ENCODE measurements at regions not wholly inside any gene's neighbourhood (a gene's known extent, or its start where the extent isn't known, plus 50 kb on each side); places are given as distances from the start of the nearest gene placed in this dataset.

DNA sequence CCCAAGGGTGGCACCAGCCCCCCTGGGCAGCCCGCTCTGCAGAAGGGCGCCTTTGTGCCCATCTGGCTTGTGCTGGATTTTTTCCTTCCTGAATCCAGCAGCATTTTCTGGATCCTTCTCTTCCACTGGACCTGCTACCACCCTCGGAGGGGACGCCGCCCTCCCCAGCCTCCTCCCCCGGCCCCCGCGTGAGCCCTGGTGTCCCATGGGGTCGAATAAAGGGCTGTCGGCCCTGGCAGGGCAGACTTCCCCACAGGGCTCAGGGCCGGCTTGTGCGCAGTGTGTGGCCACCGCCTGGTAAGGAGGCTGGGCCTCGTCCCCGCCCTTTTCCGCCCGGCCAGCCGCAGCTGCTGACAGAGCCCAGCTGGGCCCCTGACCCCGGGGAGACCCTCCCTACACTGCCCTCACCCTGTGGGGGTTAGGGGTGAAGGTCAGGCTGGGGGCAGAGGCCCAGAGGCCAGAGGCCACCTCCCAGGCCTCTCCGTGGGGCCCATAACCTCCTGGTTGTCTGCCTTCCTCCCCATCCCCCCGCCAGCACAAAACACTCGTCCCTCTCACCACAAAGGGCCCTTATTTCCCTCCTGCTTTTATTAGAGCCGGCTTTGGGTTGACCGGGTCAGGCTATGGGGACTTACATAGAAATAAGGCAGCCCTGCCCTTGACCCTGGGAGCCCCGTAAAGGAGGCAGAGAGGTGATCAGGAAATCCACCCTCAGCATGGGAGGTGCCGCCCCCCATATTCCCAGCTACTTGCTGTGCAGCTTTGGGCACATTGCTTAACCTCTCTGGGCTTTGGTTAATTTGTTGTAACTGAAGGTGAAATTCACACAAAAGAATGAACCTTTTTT is 179.3 kb upstream of the CIBAR2 start:
- no peak for DNase-seq (ENCODE audit: low read depth)

DNA sequence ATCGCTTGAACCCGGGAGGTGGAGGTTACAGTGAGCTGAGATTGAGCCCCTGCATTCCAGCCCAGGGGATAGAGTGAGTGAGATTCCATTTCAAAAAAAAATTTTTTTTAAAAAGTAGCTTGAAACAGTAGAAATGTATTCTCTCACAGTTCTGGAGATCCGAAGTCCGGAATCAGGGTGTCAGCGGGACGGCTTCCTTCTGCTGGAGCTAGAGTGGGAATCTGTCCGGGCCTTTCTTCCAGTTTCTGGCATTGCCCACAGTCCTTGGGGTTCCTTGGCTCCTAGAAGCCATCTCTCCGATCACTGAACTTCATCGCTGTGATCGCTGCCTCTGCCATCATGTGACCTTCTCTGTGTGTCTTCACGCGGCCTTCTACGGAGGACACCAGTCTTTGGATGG is 181.2 kb upstream of the CIBAR2 start:
- DNase-seq (ENCODE audit: low read depth), result no peak

DNA sequence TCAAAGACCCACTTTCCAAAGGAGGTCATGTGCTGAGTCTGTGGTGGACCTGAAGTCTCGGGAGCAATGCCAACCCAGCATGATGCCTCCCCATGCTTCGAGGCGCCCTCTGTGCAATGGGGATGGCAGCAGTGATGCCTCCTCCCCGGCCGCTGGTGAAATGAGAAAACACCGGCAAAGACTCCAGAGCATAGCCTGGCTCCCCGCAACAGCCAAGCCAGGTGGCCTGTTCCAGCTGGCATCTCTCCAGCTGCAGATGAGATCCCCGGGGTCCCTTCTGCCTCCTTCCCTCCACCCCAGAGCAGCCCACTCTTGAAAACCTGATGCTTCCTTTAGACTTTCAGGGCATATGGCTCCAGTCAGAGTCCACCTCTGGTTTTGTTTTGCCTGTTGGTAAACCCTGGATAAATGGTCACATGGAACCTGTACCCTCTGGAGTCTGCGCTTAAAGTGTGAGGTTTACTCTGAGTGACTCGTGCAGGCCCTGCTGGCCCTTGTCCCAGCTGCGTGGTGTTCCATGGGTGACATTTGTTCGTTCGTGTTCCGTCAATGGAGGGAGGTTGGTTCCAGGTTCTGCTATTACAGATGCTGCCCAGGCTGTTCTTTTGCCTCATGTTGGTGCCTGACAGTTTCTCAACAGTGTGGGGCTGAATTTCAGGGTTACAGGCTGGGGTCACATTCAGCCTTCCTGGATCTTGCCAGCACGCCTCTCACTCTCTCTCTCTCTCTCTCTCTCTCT is 181.8 kb upstream of the CIBAR2 start:
- no peak for DNase-seq (ENCODE audit: low read depth)

DNA sequence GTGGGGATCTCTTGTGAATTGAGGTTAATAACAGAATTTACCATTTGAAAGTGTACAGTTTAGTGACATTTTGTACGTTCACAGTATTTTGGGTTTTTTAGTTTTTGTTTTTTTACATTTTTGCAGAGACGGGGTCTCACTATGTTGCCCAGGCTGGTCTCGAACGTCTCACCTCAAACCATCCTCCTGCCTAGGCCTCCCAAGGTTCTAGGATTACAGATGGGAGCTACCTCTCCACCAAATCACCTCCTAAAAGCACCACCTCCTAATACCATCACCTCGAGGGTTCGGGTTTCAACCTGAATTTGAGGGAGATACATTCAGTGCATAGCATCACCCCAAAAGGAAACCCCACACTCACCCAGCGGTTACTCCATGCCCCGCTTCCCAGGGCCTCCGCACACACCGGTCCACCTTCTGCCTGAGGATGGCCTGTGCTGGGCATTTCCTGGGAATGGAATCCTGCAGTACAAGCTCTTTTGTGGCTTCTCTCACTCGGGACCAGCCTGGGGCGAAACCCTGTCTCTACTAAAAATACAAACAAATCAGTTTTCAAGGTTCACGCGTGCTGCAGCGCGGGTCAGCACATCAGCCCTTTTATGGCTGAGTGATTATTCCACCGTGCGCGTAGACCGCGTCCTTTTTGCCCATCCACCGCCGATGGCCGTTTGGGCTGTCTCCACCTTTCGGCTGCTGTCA is 182.7 kb upstream of the CIBAR2 start:
- DNase-seq (ENCODE audit: low read depth), result no peak

DNA sequence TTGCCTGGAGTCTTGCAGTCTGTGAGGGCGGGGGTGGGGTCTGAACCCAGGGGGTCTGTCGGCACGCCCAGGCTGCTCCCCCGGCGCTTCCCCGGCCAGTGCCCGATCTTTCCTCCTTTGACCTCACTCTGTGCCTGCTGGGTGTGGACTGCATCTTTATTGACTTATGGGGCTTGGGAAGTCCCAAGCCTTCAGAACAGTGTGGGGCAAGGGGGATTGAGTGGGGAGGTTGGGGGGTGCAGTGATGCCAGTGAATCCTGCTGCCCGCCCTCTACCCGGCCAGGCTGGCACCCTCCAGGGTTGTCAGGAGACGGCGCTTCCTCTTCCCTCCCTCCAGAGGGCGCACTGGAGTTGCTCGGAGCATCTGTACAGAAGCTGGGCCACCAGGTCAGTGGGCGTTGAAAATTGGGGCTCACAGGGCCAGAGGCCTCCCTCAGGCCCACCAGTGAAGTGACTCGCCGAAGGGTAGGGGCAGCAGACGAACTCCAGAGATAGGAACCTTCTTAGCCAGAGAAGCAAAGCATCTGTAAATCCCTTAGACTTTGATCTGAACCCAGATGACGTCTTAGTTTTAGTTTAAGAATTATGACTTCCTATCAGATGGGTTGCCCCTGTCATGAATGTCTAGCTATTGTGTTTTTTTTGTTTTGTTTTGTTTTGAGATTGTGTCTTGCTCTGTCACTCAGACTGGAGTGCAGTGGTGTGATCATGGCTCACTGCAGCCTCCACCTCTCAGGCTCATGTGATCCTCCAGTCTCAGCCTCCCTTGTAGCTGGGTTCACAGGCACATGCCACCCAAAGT is 184.8 kb upstream of the CIBAR2 start:
- no peak for DNase-seq (ENCODE audit: low read depth)

DNA sequence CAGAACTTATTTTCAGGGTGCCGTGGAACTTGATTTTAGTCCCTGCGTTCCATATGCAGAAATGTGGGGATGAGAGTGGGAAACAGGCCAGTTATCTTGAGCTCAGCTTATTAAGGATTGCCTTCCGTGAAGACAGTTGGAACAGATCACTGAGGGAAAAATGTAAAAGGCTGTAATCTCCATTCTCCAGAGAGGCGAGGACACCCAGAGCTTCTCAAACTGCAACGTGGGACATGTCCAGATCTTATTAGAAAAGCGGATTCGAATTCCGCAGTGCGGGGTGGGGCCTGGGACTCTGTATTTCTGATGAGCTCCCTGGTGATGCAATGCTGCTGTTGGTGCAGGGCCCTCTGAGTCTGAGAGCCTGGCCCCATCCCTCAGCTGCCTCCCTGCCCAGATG is 185.6 kb upstream of the CIBAR2 start:
- DNase-seq (ENCODE audit: low read depth), result no peak

DNA sequence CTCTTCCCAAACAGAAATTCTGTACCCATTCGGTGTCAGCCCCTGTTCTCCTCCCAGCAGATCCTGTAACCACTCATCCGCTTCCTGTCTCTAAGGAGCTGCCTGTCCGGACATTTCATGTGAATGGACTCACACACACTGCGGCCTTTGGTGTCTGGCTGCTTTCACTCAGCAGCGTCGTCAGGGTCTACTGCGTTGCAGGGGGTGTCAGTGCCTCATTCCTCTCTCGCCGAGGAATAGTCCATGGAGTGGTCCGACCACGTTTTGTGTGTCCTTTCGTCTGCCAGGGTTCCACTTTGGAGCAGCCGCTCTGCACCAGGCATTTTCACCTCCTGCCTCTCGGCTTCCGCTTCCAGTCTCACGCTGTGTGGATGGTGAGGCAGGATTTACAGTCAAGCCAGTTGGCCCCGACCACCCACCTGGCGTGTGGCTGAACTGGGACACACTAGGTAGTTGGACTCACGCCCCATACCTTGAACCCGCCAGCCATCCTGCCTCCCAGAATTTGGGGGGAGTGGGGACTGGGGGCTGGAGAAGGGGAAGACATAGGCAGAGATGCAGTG is 188.2 kb upstream of the CIBAR2 start:
- no peak for DNase-seq (ENCODE audit: low read depth)

DNA sequence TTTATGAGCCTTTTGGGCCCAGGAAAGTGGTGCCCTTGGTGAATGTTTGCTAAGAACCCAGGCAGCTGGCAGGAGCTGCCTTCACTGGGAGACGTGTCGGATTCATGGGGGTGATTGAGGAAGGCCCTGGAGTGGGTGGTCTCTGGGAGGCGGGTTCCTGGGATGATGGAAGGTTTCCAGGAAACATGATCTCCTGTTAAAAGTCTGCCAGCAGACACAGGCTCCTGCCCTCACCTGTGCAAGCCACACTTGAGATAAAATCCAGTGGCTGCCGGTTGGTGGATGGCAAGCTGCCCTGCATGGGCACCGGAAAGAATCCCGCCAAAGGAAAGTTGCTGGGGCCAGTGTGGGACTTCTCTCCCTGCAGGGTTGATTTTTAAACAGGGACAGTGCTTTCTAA is 189.0 kb upstream of the CIBAR2 start:
- DNase-seq (ENCODE audit: low read depth), result no peak

DNA sequence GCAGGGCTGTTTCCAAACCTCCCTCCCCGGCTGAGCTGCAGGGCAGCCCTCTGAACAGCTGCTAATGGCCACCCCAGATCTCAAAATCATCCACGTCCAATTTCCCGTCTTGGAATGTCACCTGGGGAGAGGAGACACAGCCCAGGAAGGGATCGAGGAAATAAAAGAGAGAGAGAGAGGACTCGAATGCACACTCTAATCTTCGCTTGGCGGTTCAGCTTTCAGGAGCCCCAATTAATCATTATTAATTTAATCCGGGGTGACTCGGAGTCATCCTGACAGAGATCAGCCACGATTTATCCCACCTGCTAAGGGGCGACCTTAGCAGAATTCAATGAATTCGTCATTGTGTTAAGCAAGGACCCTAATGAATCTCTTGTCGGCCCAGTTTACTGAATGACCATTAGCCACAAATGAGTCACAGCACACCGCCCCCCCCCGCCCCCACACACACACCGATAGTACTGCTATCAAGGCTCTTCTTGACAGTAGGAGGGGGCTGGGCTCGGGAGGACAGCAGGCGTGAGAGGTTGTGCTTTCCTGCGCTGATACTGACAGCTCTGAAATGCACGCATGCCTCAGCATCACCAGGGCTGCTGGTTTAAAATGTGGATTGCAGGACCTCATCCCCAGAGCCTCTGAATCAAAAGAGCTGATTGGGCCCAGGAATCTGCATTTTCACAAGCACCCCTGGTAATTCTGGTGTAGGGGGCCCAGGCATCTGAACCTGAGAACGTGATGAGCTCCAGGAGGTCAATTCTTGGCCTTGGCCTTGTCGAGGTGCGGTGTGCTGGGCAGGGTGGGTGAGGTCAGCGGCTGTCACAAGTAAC is 190.0 kb upstream of the CIBAR2 start:
- DNase-seq (ENCODE audit: low read depth), result no peak

DNA sequence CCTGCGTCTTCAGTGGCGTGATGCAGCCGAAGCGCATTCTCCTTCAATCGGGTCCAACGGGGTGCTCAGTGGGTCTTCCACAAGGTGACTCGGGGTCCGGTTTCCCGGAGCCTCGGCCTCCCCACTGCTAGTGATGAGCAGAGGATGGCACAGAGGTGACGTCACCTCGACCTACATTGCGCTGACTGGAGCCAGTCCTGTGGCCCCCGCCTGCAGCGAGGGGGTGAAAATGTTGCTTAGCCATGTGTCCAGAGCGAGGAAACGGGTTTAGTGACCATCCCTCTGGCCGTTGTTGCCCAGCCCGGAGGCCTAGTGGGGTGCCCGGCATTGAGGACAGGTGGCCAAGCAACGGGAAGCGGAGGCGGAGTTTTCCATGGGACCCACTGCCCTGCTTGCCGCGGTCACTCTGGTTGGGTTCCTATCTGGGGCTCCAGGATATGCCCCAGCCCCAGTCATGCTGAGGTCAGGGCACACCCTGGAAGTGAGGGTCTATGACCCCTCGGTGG is 190.6 kb upstream of the CIBAR2 start:
- DNase-seq (ENCODE audit: low read depth), result no peak

DNA sequence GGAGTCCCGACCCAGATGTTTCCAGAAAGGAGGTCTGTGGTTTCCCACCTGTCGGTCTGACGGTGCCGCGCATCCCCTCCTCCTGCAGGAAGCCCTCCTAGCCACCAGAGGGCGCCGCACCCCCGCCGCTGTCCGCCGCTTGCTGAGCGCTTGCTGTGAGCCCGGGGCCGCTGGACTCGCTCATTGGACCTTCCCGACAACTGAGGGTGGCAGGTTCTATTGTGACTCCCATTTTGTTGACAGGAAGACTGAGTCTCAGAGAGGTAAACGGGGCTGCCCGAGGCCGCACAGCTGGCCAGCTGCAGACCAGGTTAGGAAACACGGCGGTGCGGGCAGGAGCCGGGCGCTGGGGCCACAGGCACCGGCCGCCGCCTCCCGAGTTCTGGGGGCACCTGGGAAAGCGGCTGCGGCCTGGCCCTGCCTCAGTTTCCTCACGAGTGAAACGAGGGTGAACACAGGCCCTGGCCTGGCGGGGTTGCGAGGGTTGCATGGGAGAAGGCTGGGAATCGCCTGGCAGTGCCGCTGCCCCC is 191.1 kb upstream of the CIBAR2 start:
- DNase-seq (ENCODE audit: low read depth), result no peak

DNA sequence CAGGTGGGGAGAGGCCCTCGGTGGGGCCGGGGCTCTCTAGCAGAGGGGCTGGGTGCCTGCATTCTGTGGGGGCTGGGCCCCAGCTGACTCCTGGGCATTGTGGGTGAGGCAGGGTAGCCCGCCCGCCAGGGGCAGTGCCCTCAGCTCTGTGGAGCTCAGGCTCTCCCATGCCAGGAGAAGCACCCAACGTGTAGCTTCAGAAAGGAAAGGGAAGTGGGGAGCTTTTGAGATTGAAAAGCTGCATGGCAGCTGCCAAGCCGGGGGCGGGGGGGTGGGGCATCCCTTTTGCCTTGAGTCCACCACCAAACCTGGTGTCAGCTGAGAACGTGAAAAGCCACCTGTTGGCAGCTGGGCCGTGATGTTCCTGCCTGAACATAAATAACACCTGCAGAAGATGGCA is 192.1 kb upstream of the CIBAR2 start:
- DNase-seq (ENCODE audit: low read depth), result no peak

DNA sequence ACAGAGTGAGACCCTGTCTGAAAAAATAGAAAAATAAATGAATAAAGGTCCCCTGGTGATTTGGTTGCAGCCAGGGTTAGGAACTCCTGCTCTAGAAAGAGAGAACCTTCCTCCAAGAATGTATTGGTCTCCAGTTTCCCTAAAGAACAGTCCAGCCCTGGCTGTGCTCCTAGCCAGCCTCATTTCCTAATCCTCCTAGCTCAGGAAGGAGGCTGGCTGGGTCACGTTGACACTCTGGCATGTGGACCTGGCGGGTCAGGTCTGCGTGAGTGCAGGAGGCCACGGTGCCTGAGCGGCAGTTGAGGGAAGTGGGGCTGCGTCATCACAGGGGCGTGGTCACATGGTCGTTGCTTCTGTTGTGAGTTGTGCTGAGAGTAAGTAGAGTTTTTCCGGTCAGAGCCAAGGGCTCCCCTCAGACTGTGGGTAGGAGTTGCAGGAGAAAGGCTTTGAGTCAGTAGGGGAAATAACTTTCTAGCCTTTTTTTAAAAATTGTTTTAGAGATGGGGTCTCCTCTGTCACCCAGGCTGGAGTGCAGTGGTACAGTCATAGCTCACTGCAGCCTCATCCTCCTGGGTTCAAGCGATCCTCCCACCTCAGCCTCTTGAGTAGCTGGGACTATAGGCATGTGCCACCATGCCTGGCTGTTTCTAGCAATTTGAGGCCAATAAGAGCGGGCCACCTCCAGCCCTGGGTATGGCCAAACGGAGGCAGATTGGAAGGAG is 194.0 kb upstream of the CIBAR2 start:
- no peak for DNase-seq (ENCODE audit: low read depth)

DNA sequence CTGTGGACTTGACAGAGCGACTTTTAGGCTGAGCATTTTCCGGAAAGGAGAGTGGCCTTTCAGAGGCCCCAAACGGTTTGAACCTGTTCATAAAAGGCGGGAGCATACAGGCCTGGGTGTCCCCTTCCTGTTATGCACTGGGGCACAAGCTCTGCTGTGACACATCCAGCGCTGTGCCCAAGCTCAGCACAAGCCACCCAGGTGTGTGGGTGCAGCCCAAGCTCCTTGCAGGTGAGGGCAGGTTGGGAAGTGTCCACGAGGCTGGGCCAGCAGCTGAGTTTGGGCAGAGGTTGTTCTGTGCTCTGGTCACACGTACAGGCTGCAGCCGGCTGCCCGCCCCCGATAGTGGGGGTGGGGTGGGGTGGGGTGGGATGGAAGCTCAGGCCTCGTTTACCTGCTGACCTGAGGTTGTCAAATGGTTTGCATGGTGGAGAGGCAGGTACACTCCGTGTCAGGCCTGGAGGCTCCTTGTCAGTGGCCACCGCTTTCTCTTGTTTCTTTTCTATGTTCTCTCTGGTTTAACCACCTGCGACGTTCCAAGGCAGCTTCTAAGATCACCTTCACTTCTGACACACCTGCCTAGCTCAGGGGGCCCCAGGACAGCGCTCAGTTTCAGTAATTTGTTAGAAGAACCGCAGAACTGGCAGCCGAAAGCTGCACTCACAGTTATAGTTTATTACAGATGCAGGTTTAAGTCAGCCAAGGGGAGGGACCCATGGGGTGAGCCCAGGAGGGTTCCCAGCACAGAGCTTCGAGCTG is 194.7 kb upstream of the CIBAR2 start:
- no peak for DNase-seq (ENCODE audit: low read depth)

DNA sequence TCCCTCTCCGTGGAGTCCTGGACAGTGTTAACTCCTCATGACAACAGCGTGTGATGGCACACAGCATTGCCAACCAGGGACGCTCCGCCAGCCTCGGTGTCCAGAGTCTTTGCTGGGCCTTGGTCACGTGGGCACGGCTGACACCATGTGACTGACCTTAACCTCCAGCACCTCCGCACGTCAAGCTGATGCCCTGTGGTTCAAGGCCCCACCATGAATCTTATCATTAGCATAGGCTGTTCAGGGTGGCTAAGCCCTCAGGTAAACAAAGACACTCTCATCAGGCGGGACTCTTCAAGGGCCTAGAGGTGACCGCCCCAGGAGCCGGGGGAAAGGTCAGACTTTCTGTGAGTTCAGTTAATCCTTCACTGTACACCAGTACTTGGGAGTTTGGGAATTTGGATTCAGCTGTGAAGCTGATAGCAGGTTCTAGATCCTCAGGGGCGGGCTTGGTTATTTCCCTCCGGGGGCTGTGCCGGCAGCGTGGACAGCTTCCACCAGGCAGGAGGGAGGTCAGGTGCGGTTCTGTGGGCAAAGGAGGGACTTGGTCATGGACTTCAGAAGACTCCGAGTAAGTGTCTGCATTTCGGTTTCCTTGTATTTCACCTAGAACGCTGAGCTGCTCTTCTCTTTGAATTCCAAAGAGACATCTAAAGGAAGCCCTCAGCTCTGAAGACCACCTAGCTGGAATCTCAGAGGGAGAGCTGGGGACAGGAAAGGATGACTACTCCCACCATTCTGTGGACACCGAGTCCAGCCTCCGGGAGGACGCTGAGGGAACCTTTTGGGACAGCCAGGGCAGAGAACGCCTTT is 195.5 kb upstream of the CIBAR2 start:
- no peak for DNase-seq (ENCODE audit: low read depth)

DNA sequence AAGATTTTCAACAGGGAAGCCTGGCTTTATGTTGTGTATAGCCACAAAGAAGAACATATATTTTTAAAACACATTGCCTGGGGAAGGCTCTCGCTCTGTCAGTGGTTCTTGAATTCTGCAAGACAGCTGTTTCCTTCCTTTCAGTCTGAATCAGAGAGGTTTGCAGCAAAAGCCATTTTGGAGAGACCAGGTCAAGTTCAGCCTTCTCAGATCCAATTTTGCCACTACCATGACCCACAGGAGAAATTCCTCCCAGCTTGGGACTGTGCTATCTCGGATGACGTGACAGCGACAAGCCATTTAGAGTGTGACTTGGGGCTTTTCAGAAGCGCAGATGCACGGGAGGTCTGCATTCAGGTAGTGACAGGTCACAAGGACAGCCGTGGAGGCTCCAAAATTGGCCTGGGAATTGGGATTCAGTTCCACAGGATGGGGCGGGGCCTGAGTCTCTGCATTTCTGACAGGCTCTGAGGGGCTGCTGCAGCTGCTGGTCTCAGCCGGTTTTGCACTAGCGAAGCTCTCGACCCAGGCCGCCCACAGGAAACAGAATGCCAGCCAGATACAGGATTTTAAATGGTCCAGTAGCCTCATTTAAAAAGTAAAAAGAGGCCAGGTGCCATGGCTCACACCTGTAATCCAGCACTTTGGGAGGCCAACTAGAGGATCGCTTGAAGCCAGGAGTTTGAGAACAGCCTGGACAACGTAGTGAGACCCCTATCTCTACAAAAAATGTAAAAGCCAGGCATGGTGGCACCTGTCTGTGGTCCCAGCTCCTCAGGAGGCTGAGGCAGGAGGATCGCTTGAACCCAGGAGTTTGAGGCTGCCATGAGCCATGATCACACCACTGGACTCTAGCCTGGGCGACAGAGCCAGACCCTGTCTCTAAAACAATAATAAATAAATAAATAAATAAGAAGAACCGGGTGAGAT is 196.6 kb upstream of the CIBAR2 start:
- no peak for DNase-seq (ENCODE audit: low read depth)
